ENCODE measurements at regions not wholly inside any gene's neighbourhood (a gene's known extent, or its start where the extent isn't known, plus 50 kb on each side); places are given as distances from the start of the nearest gene placed in this dataset.

GRCh38 chr10:28082316-28082715, 83.4 kb upstream of the ODAD2 start:
- TF ChIP-seq POLR2A (IDR thresholded peaks at IDR 0.05; ENCODE audit: low read length) (no peak), GATA1 (IDR thresholded peaks at IDR 0.05; ENCODE audit: low read depth, low read length) (no peak)
